ENCODE measurements at regions not wholly inside any gene's neighbourhood (a gene's known extent, or its start where the extent isn't known, plus 50 kb on each side); places are given as distances from the start of the nearest gene placed in this dataset.

GRCh38 chr14:53209370-53209769 lies 56.2 kb upstream of the DDHD1 start:
- H3K9me3 ChIP-seq, result no peaks in the 10 kb centered on the region
- no peaks in the 10 kb centered on the region for H3K36me3 ChIP-seq (ENCODE audit: insufficient read depth in 1 of 2, low read depth in 1 of 2)
- no peaks in the 10 kb centered on the region for H3K4me1 ChIP-seq
- TF ChIP-seq, protein P1, sequence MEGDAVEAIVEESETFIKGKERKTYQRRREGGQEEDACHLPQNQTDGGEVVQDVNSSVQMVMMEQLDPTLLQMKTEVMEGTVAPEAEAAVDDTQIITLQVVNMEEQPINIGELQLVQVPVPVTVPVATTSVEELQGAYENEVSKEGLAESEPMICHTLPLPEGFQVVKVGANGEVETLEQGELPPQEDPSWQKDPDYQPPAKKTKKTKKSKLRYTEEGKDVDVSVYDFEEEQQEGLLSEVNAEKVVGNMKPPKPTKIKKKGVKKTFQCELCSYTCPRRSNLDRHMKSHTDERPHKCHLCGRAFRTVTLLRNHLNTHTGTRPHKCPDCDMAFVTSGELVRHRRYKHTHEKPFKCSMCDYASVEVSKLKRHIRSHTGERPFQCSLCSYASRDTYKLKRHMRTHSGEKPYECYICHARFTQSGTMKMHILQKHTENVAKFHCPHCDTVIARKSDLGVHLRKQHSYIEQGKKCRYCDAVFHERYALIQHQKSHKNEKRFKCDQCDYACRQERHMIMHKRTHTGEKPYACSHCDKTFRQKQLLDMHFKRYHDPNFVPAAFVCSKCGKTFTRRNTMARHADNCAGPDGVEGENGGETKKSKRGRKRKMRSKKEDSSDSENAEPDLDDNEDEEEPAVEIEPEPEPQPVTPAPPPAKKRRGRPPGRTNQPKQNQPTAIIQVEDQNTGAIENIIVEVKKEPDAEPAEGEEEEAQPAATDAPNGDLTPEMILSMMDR (IDR thresholded peaks at IDR 0.05), result no peak
- ATAC-seq, result no peak
- WGBS, 3 donors, result 13 to 20% (median 14%) methylated on average over 2 of the region's 2 CpGs
- H3K4me3 ChIP-seq, result no peak overlapping the region
- no peak for DNase-seq
- no peak overlapping the region for H3K27ac ChIP-seq
- intact Hi-C loops (cut with DNase I), result no loop called here
- H3K27me3 ChIP-seq (ENCODE audit: insufficient read depth in 3 of 3, low read length in 2 of 3), result no peaks in the 10 kb centered on the region

Measured in psoas muscle (tissue), 7 donors.